ENCODE measurements at regions not wholly inside any gene's neighbourhood (a gene's known extent, or its start where the extent isn't known, plus 50 kb on each side); places are given as distances from the start of the nearest gene placed in this dataset.
A peak's percentile ranks its signal among the peaks of the same experiment; 100 is the strongest.

DNA sequence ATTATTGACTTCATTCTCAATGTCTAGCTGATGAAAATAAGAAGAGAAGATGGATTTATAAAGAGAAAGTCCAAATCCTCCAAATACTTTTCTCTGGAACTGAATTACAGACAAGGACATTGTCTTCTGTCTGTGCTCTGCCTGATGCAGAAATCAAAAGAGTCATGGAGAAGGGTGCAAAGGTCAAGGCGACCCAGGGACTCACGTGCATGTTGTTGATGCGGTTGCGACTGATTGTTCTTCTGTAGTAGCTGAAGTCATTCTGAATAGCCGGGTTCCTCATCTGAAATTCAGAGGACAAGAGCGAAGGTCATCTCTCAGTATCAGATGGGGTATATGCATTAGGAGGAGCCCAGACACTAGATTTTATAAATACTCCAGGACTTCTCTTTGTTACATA, 104.4 kb downstream of the CYRIA start:
- no peak for DNase-seq

DNA sequence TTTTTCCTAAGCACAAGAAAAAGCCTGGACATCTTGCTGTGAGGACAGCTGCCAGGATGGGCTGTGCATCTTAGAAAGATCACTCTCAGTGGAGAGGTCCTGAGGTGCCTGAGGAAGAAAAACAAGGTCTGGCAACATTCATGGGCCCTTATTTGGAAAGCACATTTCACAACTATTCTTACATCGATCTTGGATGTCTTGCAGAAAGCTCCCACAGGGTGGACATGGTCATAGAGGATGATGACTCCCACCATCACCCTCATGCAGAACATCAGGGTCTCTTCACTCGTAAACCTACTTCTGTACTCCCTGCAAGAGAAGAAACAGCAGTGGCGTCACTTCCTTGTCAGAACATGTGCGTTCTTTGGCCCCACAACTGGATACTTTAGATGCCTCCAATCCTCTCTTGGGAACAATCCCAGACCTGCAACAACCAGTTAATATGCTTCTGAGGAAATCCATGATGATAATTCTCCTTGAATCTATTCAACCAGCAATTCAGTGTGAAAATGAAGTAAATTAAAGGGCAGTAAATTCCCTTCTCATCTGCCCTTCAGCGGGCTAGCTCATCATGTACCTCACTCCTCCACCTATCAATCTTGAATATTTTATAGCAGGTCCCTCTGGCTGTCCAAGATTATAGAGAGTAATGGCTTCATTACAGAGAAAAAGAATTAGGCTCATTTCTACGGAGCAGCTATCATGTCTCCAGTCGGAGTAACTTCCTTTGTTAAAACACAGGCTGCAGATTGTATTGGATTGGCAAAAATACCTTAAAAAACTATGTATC, 106.2 kb downstream of the CYRIA start:
- DNase-seq = no peak

DNA sequence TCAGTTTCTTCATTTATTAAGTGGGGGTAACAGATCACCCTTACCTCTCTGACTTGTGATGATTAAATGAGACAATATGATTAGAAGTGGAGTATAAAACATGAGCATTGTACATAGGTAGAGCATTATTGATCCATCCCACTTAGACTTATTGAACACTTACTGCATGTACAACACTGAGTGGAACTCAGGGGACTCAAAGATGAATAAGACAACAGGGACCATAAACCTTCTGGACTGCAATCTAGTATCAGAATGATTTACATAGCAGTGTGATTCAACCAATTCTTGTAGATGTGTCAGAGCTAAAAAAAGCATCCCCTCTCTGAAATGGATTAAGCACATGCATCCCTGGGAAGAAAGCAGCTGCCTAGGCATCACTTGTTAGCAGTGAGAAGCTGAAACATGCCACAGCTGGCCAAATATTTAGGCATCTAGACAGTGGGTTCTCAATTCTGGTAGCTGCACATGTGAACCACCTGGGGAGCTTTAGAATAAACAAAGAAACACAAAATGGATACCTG, 111.5 kb downstream of the CYRIA start:
- DNase-seq = no peak

DNA sequence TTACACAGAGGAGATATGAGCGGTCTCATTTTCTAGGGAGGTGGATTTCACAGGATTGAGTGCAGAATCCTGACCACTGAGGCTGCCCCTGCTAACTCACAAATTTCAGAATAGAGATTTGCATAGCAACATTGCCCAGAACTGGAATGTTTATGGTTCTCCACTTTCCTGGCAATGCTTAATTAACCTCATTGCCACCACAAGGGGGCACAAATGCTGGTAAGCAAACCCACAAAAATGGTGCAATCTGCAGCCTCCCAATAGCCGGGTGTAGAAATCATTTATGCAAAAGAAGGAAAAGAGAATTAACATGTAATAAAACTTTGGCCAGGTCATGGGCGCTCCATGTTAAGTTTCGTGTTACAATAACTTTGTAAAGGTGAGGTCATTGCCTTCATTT, 112.4 kb downstream of the CYRIA start:
- DNase-seq = peak; percentile 32

DNA sequence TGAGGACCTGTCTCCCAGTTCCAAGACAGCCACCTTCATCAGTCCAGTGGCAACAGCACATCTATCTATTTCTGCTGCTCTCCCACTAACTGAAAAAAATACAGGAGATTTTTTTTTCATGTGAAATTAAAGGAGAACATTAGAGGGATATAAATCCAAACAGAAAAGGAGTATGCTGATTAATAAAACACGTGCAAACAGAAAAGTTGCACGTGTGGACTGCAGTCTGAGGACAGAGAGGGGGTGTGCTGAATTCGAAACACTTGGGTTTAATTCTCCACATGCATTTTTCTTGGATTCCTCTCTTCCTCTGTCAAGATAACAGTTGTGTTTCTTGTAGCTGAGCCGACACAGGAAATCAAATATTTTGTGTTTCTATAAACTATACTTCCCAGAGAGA, 113.4 kb downstream of the CYRIA start:
- no peak for DNase-seq

DNA sequence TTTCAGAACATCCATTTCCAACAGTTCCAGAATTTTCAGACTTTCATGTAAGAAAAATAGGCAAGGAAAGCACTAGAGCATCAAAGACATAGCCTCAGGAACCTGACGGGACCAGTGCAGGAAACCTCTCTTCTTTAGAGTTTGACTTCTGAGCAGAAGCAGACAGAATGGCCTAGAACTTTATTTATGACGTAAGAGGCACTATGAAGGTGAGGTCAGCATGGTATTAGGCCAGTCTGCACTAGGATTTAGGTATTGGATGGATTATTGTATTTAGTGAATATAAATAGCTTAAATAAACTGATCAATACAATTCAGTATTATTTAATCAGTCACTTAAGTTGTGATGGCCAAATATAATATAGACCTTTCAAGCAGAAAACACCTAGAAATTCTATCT, 117.6 kb downstream of the CYRIA start:
- no peak for DNase-seq

DNA sequence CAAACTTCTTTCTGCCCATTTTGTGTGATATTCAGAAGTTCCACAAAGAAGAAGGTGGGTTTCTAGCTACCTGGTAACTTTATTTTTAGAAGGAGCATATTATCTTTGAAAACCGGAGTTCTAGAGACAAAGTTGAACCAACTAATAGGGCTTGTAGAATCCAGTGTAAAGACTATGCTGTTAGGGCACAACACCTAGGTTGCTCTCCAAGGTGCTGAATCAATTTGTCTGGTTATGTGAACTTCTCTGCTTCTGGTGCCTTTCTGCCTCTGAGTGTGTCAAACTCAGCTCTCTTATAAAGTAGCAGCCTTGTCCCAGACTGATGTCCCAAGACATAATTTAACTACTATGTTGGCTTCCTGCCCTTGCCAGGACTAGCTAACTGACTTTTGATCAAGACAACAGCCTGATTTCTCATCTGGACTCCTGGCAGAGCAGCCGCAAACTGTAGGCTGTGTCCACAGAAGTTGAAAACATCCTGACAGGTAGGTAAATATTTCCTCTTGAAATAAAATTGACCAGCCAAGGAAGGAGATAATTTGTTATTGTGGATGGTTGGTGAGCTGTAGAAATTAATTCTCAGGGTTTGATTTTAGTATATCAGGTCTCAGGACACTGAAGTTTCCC, 119.4 kb downstream of the CYRIA start:
- DNase-seq = no peak

DNA sequence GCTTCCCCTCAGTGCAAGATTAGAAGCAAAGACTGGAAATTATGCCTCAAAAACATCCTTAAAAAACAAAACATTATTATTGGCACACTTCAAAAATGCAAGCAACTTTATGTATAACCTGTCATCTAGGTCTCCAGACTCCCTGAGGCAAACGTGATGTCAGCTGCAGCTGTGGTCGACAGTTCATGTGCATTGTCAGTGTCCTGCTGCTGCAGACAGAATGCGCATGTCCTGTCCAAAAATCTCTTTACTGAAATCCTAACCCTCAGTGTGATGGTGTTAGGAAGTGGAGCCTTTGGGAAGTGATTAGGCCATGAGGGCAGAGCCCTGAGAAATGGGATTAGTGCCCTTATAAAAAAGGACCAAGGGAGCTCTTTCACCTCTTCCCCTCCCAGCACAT, 126.9 kb downstream of the CYRIA start:
- no peak for DNase-seq

DNA sequence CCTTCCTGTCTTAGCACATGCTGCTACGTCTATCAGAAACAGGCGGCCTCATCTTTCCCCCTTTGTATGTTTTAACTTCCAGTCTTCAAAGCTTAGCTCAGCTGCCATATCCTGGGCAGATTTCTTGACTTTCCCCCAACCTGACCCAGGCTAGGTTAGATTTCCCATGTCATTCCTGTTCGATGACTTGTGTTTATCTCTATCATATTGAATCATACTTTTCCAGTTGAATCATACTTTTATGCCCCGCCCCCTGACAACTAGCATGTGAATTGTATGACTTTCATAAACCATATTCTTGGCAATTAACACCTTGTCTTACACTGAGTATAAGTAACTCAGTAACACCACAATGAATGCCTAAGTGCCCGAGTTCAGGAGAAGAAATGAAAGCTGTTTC, 128.3 kb downstream of the CYRIA start:
- no peak for DNase-seq

DNA sequence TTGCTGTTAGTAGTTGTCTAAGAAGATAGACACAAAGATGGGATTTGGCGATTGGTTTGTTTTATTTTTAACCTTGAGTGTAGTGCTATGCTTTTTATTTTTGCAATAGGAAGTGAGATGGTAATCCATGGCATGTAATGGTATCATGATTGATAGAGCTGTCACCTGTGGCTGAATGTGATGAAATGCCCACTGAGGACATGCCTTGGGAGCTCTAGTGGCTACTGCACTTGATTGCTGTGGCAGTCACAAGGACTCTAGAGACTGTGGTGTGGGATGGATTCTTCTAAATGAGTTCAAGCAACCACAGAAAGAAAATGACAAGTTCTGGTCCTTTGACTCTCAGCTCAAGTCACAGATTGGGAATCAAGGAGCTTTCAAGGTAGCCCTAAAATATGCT, 139.4 kb downstream of the CYRIA start:
- no peak for DNase-seq

DNA sequence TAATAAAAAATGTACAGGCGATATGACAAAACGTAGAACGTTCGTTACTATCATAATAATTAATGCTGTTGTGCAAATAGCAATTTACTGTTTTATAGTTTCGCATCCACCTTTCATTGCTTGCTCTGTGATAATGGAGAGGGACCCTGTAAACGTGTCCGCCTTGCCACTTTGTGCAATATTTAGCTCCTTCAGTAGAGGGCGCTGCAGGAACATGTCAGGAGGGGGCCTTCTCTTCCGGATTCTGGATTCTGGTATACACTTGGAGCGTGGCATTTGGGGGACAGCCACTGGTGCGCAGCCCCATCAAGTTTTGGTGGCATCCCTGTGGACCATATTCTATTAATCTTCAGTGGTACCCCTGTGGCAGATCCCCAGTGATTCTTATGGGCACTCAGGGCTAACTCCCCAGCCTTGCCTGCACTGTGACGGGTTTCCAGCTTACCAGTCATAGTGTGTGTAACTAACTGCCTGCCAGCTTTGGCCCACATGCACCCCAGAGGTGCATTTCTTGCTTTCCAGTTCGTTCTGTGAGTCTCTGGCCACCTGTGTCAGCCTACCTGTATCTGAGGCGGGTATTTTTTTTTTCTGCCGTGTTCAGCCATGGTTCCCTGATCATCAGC, 140.3 kb downstream of the CYRIA start:
- peak; percentile 24 for DNase-seq

DNA sequence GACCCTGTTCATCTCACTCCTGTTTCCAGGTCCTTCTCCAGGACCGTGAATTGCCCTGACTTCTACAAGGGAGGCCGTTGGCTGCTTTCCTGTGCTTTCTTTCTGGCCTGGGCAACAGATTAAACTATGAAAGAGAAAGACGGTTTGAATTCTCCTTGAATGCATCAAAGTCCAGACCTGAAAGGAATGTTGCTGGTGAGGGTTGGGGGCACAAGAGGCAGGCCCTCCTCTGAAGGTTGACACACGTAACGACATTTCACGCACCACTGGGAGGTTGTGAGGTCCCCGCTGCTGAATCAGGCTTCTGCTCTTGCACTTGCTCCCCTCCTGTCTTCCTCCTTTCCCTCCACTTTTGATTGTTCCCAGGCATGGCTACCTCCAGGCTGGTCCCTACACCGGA, 141.9 kb downstream of the CYRIA start:
- DNase-seq = no peak

DNA sequence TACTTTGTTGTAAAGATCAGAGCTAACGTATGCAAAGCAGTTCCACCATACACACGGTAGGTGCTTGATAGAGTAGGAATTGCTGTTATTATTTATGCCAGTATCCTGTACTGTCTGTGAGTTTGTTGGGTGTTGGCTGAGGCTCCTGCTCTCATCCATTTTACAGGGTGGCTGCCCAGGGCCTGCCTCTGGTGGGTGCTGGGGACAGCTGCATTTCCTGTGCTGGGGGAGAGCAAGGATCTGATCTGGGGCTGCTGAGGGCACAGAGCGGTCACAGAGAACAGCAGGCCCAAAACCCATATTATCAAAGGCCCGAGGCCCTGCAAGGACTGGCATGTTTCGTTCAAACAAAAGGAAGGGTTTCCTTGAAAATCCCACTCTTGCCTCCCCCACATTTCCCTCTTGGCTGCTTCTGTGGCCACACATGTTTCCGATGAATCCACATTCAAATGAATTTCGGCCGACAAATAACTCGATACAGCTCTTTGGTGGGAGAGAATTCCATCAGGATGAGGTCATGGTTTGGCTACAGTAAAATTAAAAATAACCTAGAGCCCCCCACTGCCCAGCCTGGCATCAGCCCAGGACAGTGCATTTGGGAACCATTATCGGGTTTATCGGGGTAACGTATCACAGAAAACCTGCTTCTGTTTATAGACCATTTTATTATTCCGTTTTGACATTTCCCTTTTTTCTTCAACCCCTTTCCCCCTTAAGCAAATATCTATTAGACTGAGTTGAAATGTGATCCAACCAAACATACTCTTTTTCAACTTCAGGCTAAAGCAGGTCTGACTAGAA, 143.4 kb downstream of the CYRIA start:
- DNase-seq = no peak

DNA sequence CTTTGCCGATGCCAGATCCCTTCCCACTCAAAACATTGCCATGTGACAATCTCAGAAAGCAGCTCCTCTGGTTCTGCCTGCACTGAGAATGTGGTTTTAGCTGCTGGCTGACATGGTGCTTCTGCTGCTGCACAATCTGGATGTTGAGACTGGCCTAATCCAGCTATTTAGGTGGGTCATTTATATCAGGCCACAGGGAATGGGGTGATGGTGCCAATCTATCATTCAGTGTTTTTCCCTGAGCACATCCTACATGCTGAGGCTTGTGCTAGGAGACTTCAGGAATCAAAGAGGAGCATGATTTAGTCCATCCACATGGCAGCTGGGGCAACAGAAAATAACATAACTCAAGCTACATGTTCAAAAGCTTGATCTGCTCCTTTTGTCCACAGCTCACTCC, 144.7 kb downstream of the CYRIA start:
- DNase-seq = no peak

DNA sequence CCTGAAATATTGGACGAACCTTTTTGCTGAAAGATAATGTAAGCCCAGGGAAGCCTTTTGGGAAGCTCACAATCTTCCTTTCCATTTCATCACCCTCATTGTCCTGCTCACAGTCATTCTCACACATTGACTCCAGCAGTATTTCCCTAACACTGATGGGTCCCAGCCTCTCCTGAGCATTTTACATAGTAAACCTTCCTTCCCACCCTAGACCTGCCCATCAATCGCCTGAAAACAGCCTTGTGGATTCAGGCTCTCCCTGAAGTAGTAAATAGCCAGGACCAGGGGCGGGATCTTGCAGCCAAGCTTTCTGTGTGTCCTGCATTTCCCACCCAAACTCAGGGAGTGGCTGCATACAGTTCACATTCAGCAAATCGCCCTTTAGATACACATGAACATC, 149.9 kb downstream of the CYRIA start:
- DNase-seq = no peak

DNA sequence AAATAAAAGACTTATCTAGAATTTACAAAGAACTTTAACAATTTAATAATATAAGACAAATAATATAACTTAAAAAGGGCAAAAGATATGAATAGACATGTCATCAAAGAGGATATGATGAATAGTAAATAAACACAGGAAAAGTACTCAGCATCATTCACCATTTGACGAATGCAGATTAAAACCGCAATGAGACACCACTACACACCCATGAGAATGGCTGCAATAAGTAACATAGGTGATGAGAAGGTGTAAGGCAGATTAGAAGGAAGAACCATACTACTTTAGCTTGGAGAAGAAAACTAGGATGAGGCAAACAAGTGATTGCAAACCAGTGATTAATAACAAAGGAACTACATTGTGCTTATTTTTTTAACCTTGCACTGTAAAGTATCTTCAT, 152.0 kb downstream of the CYRIA start:
- DNase-seq = no peak

DNA sequence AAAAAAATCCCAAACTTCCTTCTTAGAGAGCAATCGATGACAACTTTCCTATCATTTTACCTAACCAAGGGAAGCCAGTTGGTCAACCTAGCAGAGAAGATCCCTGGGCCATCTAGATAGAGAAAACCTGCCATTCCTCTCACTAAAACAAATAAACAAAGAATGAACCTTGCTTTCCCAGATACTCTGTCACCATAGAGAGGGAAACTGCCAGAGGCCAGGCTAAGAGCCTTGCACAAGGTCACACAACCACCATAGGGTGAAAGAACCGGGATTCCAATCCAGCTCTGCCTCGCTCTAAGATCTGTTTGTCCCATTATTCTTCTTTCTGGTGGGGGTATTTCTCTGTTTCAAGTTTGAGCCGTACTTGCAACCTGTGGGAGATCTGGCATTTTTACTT, 154.6 kb downstream of the CYRIA start:
- DNase-seq = no peak

DNA sequence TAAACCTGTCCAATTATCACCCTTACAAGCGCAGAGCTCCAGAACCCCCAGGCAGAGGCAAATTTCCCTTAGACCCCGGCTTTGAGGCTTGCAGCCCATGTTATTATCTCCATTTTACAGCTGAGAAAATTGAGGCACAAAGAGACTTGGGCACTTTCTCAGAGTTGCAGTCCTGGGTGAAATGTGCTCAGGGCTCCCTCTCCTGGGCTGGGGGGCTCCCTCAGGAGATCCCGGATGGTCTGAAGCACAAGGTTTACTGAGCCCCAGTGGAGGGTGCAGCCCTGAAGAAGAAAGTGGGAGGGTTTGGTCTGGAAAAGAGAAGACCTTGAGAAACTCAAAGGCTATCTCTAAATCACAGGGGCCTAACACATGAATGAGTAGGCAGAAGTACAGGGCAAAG, 156.6 kb downstream of the CYRIA start:
- no peak for DNase-seq

DNA sequence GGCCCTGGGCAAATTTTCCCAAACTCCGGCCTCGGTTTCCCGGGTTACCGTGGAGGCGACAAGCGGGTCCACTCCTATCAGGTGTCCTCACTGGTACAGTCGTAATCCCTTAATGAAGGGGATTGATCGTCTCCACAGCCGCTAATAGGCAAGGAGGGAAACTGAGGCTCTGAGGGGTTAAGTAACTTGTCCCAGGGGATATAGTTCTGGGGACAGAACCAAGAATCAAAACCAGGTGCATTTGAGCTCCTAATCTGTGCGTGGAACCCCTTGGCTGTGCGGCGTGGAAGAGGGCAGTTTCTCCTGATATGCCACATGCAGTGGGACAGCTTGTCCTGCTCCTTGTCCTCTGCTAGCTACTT, 157.2 kb downstream of the CYRIA start:
- DNase-seq = no peak

DNA sequence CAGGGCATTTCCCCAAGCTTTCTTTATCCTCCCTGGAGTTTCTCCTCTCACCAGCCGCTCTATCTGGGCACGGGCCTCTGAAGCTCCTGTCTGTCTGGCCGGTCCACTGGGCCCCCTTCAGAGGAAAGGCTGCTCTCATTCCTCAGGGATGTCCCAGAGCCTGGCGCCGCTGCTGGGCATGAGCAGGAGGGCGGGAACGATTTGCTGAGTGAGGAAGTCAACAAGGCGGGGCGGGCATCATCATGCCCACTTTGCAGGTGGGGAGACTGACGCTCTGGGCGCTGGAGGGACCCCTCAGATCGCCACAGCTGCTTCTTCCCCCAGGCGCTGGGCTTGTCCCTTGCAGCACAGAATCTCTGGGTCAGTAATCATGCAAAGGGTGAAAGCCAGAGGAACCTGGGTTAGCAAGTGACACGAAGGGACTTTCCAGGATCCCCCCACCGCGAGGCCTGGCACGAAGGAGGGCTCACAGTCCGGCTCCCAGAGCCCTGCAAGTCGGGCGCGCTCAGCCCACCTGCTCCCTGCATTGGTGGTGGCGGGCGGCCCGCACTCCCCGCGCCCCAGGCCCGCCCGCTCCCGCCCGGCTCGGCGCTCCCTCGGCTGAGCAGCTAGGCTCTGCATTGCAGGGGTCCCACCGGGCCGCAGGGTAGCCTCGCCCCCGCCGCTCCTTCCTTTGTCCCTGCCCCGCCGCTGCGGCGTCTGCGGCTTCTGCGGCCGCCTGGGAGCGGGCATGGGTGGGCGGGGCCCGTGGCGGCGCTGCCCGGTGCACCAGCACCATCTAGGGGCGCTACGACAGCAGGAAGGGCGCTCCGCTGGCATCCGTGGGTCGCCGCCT, 157.8 kb downstream of the CYRIA start:
- peak; percentile 27 for DNase-seq

DNA sequence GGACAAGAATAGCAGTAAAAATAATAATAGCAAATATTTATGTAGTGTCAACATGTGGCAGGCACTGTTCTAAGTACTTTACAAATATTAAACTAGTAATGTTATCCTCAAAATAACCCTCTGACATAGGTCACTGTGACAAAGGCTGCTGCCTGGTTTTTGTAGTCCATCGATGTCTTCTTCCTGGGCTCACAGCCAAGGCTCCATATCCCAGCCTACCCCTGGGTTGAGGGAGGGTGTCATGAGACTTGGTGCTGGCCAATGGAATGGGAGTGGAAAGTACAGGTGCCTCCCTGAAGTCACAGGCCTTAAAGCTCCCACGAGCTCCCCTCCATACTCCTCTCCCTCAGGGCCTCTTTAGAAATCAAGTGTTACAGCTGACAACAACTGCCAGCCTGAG, 159.3 kb downstream of the CYRIA start:
- no peak for DNase-seq
